GM12891 (cell line): ENCODE measurements at regions not wholly inside any gene's neighbourhood (a gene's known extent, or its start where the extent isn't known, plus 50 kb on each side); places are given as distances from the start of the nearest gene placed in this dataset.
"Not testable (repeated sequence)": the region's sequence is repeated elsewhere in the genome, so short reads cannot be mapped to it uniquely, and the experiment has no call there.

Source experiments
- PAX5 ChIP-seq: IDR thresholded peaks from 2 replicates; pipeline ENCODE4 v1.6.1; 2011; ENCODE audit warnings: low read length, moderate library complexity, mild to moderate bottlenecking; ENCODE audit not compliant: insufficient read depth, severe bottlenecking
- POLR2A ChIP-seq: IDR thresholded peaks from 2 replicates; pipeline ENCODE4 v1.6.1; 2011; ENCODE audit warnings: low read depth, low read length, control low read depth
- POLR2AphosphoS5 ChIP-seq: IDR thresholded peaks from 2 replicates; pipeline ENCODE4 v1.6.1; 2011; ENCODE audit warnings: low read depth, low read length, control low read depth
- POU2F2 ChIP-seq: IDR thresholded peaks from 2 replicates; pipeline ENCODE4 v1.6.1; 2011; ENCODE audit warnings: low read depth, mild to moderate bottlenecking, control low read depth, low read length, moderate library complexity
- SPI1 ChIP-seq: IDR thresholded peaks from 2 replicates; pipeline ENCODE4 v1.6.1; 2011; ENCODE audit warnings: low read depth, low read length, control low read depth
- TAF1 ChIP-seq: IDR thresholded peaks from 2 replicates; pipeline ENCODE4 v1.6.1; 2011; ENCODE audit warnings: low read depth, low read length, control low read depth

- not testable (repeated sequence) for TF ChIP-seq POLR2AphosphoS5, POLR2A, SPI1, PAX5, TAF1, POU2F2
These were observed 109.4 kb upstream of the TPTE start for GRCh38 chr21:10411776-10412526.
